ENCODE measurements at regions not wholly inside any gene's neighbourhood (a gene's known extent, or its start where the extent isn't known, plus 50 kb on each side); places are given as distances from the start of the nearest gene placed in this dataset.

GRCh38 chr6:167565388-167565787, 240.5 kb downstream of the TTLL2 start:
- TF ChIP-seq POLR2A (IDR thresholded peaks at IDR 0.05) (no peak), CTCF (IDR thresholded peaks at IDR 0.05 in 4 of 5, conservative IDR thresholded peaks at IDR 0.05 in 1 of 5) (no peak)
